GM18867 (cell line): ENCODE measurements at regions not wholly inside any gene's neighbourhood (a gene's known extent, or its start where the extent isn't known, plus 50 kb on each side); places are given as distances from the start of the nearest gene placed in this dataset.

Experiments
- ATAC-seq: cut with Tn5 transposase; IDR thresholded peaks from one replicate; pipeline ENCODE4 v1.9.1; 2021; ENCODE audit warnings: mild to moderate bottlenecking, moderate library complexity; ENCODE audit not compliant: unreplicated experiment

GRCh38 chr6:125489579-125490285, 188.0 kb upstream of the HDDC2 start:
- no peak for ATAC-seq

DNA sequence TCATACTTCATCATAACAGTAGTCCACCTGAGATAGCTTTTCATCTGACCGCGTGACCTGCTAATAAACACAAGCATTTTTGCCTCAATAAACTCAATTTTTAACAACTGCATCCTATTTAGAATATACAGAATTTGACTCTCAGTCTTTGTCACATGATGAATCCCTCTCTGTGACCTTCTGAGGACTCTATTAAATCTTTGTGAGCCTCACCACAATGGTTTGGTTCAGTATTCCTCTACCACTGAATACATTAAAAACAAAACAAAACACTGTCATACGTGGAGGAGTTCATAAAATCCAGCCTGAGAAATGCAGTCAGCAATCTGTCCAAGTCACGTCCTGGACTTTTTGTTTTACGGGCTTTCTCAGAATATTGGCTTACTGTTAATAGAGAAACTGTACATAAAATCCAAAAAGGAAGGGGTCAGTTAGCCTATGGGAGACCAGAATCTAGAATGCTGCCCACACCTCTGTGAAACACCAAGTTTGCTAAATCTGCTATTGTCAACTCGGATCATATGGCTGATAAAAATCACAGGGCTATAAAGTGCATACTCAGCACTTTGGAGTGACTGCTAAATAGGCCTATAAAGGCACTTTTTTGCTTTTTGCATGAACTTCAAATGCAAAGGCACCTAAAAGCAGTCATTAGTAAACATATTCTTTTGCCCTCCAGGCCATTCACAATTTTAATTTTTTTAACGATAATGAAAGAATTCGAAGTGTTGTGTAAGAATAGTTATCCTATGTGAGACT, 190.3 kb upstream of the HDDC2 start:
- no peak for ATAC-seq

- no peak for ATAC-seq
These were observed 196.8 kb upstream of the HDDC2 start for GRCh38 chr6:125498606-125499005.

GRCh38 chr6:125499535-125499934, 197.8 kb upstream of the HDDC2 start:
- ATAC-seq, result no peak

GRCh38 chr6:125503181-125503580, 201.4 kb upstream of the HDDC2 start:
- no peak for ATAC-seq

DNA sequence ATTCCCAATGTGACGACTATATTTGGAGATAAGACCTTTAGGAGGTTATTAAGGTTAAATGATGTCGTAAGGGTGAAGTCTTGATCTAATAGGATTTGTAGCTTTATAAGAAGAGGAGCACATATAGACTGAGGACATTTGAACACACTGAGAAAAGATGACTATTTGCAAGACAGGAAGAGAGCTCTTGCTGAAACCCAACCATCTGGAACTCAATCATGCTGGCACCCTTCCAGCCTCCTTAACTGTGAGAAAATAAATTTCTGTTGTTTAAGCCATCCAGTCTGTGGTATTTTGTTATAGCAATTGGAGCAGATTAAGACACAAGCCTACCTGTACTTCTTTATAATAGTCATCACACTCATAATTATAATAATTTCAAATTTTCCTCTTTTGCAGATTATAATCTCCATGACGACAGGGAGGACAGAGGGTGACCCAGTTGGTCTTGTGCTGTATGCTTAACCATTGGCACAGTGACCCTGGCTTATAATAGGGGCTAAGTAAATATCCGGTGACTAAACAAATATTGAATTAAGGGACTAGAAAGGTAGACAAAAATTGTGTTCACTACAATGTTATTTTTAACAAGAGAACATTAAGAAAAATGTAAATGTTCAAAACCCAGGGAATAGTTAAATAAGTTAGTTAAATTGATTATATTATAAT, 206.4 kb upstream of the HDDC2 start:
- ATAC-seq, result peak; percentile 50

DNA sequence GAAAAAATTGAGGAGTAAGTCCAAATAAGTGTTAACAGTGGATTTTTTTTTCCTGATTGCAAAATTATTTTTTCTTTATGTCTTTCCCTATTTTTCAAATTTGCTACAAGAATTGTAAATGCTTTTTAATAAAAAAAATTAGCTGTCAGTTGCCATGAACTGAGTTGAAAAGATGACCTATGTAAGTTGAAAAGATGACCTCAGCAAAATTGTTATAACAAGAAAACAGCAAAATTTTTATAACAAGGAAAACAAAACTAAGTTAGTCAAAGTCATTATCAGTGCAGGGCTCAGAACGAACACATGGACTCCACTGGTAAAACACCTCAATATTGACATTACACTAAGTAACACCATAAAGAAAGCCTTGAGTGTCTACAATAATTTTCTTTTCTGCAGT, 207.0 kb upstream of the HDDC2 start:
- ATAC-seq, result no peak

GRCh38 chr6:125509477-125509876, 207.7 kb upstream of the HDDC2 start:
- no peak for ATAC-seq

DNA sequence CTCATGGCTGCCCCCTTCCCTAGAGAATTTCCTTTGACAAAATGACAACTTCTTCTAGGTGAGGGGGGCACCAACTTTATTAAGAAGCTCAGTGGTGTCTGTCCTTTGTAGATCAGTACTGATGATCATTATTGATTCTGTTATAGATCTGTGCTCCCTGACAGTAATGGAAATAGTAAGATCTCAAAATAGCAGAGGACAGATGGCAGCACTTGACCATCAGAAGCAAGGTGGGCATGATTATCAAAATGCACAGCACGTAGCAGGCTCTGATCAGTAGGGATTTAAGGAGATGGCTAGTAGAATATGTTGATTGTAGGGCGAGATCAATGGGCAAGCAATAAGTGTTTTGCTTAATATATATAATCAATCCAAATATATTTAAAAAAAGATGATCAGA, 208.6 kb upstream of the HDDC2 start:
- ATAC-seq, result no peak

DNA sequence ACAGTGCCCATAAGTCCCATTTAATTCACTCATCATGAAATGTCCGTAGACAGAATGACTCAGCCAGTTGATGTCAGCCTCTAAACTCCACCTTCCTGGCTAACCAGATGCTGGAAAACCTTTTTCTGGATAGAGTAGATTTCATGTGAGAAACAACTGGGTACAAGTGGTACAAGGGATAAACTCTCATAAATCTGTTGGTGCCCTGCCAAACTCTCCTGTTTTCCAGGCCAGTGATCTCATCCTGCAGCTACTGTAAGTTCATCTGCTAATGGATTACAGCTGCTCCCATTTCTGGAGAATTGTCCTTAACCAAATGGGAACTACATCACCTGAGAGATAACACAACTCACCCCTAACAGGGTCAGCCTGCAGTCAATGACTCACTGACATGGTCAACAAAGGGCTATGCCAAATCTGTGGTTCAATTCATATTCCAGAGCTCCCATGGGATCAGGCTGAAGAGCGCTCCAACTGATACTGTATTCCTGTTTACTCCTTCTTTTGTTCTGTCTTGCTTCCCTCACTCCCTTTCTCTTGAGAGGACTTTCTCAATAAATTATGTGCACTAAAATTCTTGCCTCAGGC, 210.1 kb upstream of the HDDC2 start:
- no peak for ATAC-seq

- peak; percentile 93 for ATAC-seq
These were observed 210.9 kb upstream of the HDDC2 start for GRCh38 chr6:125512621-125513020.

DNA sequence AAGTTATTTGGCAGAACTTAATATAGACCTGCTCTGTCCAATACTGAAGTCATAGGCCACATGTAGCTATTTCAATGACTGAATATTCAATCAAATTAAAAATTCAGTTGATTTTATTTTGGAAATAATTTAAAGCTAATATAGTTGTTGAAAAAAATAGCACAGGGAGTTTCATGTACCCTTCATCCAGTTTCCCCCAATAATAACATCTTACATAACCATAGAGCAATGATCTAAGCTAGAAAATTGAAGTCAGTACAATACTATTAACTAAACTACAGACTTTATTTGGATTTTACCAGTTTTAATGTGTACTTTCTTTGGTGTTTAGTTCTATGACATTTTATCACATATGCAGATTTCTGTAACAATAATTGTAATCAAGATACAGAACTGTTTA, 212.2 kb upstream of the HDDC2 start:
- ATAC-seq, result no peak

DNA sequence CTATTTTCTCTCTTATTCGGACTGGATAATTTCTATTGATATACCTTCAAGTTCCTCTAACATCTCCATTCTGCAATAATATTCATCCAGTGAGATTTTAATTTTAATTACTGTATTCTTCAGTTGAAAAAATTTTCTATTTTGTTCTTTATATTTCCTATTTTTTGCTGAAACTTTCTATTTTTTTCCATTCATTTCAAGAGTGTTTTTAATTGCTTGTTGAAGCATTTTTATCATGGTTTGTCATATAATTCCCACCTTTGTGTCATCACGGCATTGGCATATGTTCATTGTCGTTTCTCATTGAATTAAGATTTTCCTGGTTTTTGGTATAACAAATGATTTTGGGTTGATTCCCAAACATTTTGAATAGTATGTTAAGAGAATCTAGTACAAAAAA, 214.9 kb upstream of the HDDC2 start:
- no peak for ATAC-seq

- ATAC-seq, result no peak
These were observed 217.6 kb upstream of the HDDC2 start for GRCh38 chr6:125519367-125519766.

DNA sequence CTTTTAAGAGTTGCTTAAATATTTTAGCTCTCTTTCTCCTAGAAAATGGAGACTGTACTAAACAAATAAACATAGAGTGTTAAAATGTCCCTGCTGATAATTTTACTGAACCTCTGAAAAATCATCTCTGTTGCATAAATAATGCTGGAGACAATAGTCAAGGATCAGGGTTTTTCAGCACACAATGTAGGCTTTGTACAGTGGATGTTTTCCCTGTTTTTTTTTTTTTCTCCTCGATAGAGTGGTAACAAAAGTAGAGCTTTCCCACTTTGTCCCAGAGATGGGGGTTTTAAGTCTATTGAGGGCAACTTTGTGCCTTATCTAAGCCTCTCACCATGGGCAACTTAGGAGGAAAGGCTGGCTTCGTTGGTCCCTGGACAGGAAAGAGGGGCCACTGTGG, 222.6 kb upstream of the HDDC2 start:
- ATAC-seq, result no peak

DNA sequence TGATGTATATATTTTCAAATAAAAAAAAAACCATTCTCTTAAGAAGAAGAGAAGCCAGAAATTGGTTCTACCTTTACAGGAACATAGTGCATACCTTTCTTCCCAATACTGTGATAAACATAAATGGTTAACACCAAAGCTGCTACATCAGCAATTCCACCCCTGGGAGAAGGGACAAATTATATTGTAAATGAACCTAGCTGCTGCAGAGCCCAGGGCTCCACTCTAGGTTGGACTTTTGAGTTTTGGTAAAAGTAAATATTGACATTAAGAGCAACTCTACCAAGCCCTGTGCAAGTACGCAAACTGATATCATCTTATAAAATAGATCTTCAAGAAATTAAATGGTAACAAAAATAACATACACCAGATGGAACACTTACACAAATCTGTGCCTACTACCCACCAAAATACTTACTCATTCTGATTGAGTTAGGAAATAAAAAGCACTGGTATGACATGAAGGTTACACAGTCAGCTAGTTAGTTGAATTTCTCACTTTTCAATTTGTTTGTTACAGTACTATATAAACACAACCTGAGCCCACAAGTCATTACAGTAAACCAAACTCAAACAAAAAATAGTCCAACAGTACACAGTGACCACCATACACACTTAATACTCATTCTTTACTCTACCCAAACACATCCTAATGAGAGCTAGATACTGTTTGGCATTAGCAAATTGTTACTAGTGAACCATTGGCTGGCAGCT, 223.3 kb upstream of the HEY2 start:
- ATAC-seq, result no peak

- ATAC-seq, result no peak
These were observed 220.8 kb upstream of the HEY2 start for GRCh38 chr6:125528621-125529041.

DNA sequence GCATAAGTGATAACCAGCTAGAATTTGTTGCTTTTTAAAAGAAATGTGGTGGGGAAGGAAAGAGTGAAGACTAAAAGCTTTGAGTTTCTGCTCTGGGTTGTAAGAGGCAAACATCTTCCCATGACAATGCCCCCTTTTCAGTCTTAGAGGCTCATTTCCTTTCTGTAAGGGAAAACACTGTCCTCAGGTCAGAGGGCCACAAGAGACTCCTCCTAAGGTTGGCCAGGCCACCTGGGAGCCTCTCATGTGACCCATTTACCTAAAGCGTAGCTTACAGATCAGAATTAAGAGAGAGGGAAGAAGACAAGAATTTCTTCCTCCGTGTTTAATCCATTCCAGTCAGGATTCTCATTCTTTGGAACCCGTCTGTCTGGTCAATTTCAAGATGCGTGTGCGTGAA, 220.4 kb upstream of the HEY2 start:
- no peak for ATAC-seq

GRCh38 chr6:125533710-125534397, 215.6 kb upstream of the HEY2 start:
- ATAC-seq, result no peak
